Small intestine (tissue), 7 donors: ENCODE measurements at regions not wholly inside any gene's neighbourhood (a gene's known extent, or its start where the extent isn't known, plus 50 kb on each side); places are given as distances from the start of the nearest gene placed in this dataset.

Experiments used
- DNase-seq, 2 donors: peaks; one replicate each; pipeline versions ENCODE4 v3.0.0 to v3.0.0-alpha.2; 2013
- FAIRE-seq: peaks from 2 replicates; lab custom pipeline; 2012; peaks lifted over from hg19 to GRCh38; lab: Jason Lieb, UNC
- H3K27ac ChIP-seq, 3 donors: one replicate each; pipeline ENCODE4 v1.5.1; 2013; ENCODE audit warnings: low read length in 2 of 3, mild to moderate bottlenecking in 2 of 3, control low read depth in 1 of 3, inconsistent platforms in 1 of 3, low read depth in 1 of 3, moderate library complexity in 1 of 3
- H3K27me3 ChIP-seq, 3 donors: one replicate each; pipeline ENCODE4 v1.6.1; 2013; ENCODE audit warnings: low read length in 3 of 3, inconsistent platforms in 1 of 3; ENCODE audit not compliant: control insufficient read depth in 3 of 3, insufficient read depth in 3 of 3
- H3K36me3 ChIP-seq, 3 donors: one replicate each; pipeline ENCODE4 v1.6.1; 2013; ENCODE audit warnings: low read length in 3 of 3, inconsistent platforms in 1 of 3, low read depth in 1 of 3, mild to moderate bottlenecking in 1 of 3, moderate library complexity in 1 of 3; ENCODE audit not compliant: control insufficient read depth in 3 of 3, insufficient read depth in 2 of 3
- H3K4me1 ChIP-seq, 3 donors: one replicate each; pipeline ENCODE4 v1.6.1; 2013; ENCODE audit warnings: low read length in 2 of 3, inconsistent platforms in 1 of 3, low read depth in 1 of 3, mild to moderate bottlenecking in 1 of 3, moderate library complexity in 1 of 3; ENCODE audit not compliant: control insufficient read depth in 3 of 3, insufficient read depth in 2 of 3
- H3K4me3 ChIP-seq, 3 donors: one replicate each; pipeline ENCODE4 v1.5.1; 2013; ENCODE audit warnings: low read length in 3 of 3, control low read depth in 1 of 3, inconsistent platforms in 1 of 3, low read depth in 1 of 3, mild to moderate bottlenecking in 1 of 3, moderate library complexity in 1 of 3
- H3K9me3 ChIP-seq, 2 donors: one replicate each; pipeline ENCODE4 v1.6.1; 2013; ENCODE audit warnings: low read depth in 1 of 2, low read length in 1 of 2; ENCODE audit not compliant: control insufficient read depth in 2 of 2, insufficient read depth in 1 of 2
- WGBS, 3 donors: extraction: QIAGEN DNeasy Blood & Tissue Kit; methylation state at CpG; one replicate each; pipeline ENCODE4 v1.1.7; 2013; 5-methylcytosine and 5-hydroxymethylcytosine counted together
- donor health status: healthy with polysubstance abuse.
- donor health status: control.
- donor health status: control.
- donor health status: Bipolar disorder and iron deficiency.
- donor health status: healthy.

DNA sequence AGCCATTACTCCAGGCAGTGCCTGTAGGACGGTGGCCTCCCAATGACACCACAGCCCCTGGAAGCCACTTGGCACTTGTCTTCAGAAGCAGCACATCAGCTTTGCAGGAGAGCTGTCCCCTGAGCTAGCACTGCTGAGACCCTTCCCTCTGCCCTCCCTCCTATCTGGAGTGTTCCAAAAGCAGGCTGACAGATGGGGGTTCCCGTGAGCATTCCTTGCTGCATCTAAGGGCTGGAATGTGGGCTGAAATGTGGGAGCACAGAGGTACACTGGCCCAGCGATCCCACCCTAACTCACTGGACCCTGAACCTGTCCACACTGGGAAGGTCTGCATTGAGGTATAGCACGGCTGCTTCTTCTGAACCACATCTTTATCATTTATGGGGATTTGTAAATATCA is 230.1 kb downstream of the ANAPC1 start:
- no peak for FAIRE-seq
- 81 to 85% (median 84%) methylated on average over 4 of the region's 4 CpGs for WGBS, 3 donors
- H3K27me3 ChIP-seq = no peaks in the 10 kb centered on the region

GRCh38 chr2:111654829-111655228 is 229.2 kb downstream of the ANAPC1 start:
- no peak for FAIRE-seq
- 91 to 94% (median 93%) methylated on average over 5 of the region's 5 CpGs for WGBS, 3 donors
- peaks cover 0 to 21% (median 0%) of the 10 kb centered on the region in 3 donors for H3K4me1 ChIP-seq
- no peak overlapping the region for H3K27ac ChIP-seq
- no peaks in the 10 kb centered on the region for H3K27me3 ChIP-seq
- no peaks in the 10 kb centered on the region for H3K9me3 ChIP-seq
- DNase-seq = no peak
- H3K4me3 ChIP-seq = no peak overlapping the region
- no peaks in the 10 kb centered on the region for H3K36me3 ChIP-seq

More for the DNA sequence above, 230.1 kb downstream of the ANAPC1 start:
- H3K36me3 ChIP-seq = no peaks in the 10 kb centered on the region
- DNase-seq = no peak
- no peak overlapping the region for H3K27ac ChIP-seq
- peaks cover 0 to 13% (median 0%) of the 10 kb centered on the region in 3 donors for H3K4me1 ChIP-seq
- no peak overlapping the region for H3K4me3 ChIP-seq
- no peaks in the 10 kb centered on the region for H3K9me3 ChIP-seq

- Histone ChIP-seq H3K27me3 (no peaks in the 10 kb centered on the region), H3K36me3 (no peaks in the 10 kb centered on the region), H3K4me1 (peaks cover 0 to 24% (median 0%) of the 10 kb centered on the region in 3 donors), H3K4me3 (no peak overlapping the region), H3K27ac (no peak overlapping the region), H3K9me3 (no peaks in the 10 kb centered on the region)
- 84 to 91% (median 88%) methylated on average over 9 of the region's 9 CpGs for WGBS, 3 donors
- no peak for DNase-seq
- FAIRE-seq = no peak
Observed at GRCh38 chr2:111656436-111656835, 227.6 kb downstream of the ANAPC1 start.

- Histone ChIP-seq H3K27me3 (no peaks in the 10 kb centered on the region), H3K36me3 (no peaks in the 10 kb centered on the region), H3K4me3 (no peak overlapping the region), H3K27ac (peak overlapping the region in 1 of 3 donors; percentile 47), H3K9me3 (no peaks in the 10 kb centered on the region), H3K4me1 (peaks cover 0 to 24% (median 0%) of the 10 kb centered on the region in 3 donors)
- WGBS, 3 donors = 28 to 68% (median 57%) methylated on average over 11 of the region's 11 CpGs
- DNase-seq (peak; percentile 19 to 82), FAIRE-seq (no peak)
Observed at GRCh38 chr2:111656894-111657293, 227.1 kb downstream of the ANAPC1 start.

DNA sequence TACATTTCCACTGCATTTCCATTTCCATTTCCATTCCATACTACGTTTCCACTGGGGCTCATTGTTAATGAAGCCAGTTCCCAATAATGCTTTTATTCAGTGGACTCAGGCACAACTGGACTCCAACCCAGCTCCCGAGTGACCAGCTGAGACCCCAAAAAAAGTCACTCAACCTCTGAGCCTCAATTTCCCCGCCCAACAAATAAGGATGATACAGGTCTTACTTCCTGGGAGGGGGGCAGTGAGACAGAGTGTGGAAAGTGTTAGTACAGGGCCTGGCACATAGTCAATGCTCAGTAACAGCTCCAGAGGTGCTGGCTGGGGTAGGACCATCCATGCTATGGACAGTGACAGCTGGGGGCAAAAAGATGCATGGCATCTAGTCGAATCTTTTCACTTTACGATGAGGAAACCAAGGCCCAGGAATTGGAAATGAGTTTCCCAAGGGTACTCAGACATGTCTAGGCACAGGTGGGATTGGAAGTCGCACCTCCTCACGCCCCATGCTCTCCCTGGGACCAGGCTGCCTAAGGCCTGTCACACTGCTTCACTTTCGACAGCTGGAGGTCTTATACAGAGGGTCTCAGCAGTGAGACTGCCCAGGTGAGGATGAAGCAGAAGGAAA is 226.5 kb downstream of the ANAPC1 start:
- WGBS, 3 donors = 89 to 96% (median 92%) methylated on average over 8 of the region's 8 CpGs
- DNase-seq = no peak
- peaks cover 0 to 24% (median 0%) of the 10 kb centered on the region in 3 donors for H3K4me1 ChIP-seq

DNA sequence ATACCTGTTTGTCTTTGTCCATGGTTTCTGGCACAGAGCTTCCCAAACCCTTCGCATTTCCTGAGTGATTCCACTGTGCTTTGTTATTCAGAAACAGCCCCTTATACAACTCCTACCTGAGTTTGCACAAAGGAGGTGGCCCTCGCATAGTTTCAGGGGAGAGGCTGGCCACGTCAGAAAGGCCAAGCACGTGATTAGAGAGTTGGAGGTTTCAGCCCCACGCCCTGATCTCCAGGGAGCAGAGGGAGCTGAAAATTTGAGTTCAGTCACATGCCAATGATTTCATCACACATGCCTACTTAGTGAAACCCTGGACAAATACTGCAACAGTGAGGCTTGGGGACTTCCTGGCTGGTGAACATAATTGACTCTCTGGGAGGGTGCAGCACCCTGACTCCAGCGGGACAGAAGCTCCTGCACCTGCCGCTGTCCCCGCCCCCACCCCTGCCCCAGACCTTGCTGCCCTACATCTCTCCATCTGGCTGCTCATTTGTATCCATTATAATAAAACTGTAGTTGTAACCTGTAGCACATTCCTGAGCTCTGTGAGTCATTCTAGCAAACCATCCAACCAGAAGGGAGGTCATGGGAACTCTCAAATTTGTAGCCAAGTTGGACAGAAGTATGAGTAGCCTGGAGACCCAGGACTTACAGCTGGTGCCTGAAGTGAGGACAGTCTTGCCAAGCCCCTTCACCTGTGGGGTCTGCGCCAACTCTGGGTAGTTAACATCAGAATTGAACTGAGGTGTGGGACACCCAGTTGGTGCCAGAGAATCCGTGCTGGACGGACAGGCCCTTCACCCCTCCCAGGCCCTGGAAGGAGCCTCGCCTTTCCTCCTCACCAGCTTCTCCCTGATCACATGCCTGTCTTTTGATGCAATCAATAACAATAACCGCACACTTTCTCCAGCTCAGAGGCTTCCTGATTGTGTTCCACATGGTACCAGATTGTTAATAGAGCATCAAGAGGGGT is 224.3 kb downstream of the ANAPC1 start:
- no peak for FAIRE-seq

More for the DNA sequence above, 226.5 kb downstream of the ANAPC1 start:
- H3K27me3 ChIP-seq = no peaks in the 10 kb centered on the region
- no peak for FAIRE-seq
- H3K27ac ChIP-seq = peak overlapping the region in 1 of 3 donors; percentile 47
- no peaks in the 10 kb centered on the region for H3K9me3 ChIP-seq
- H3K4me3 ChIP-seq = no peak overlapping the region
- H3K36me3 ChIP-seq = no peaks in the 10 kb centered on the region

GRCh38 chr2:111660811-111661210 is 223.2 kb downstream of the ANAPC1 start:
- Histone ChIP-seq H3K9me3 (no peaks in the 10 kb centered on the region), H3K27me3 (peaks cover 0 to 2% (median 0%) of the 10 kb centered on the region in 3 donors), H3K36me3 (no peaks in the 10 kb centered on the region), H3K27ac (no peak overlapping the region), H3K4me3 (no peak overlapping the region), H3K4me1 (peaks cover 0 to 30% (median 2%) of the 10 kb centered on the region in 3 donors)
- 93 to 97% (median 95%) methylated on average over 5 of the region's 5 CpGs for WGBS, 3 donors
- DNase-seq (no peak), FAIRE-seq (no peak)

More for the DNA sequence above, 224.3 kb downstream of the ANAPC1 start:
- Histone ChIP-seq H3K27ac (peak overlapping the region in 1 of 3 donors; percentile 66), H3K4me1 (peaks cover 0 to 30% (median 2%) of the 10 kb centered on the region in 3 donors), H3K9me3 (no peaks in the 10 kb centered on the region), H3K27me3 (peaks cover 0 to 2% (median 0%) of the 10 kb centered on the region in 3 donors), H3K4me3 (no peak overlapping the region), H3K36me3 (no peaks in the 10 kb centered on the region)
- 39 to 62% (median 49%) methylated on average over 13 of the region's 13 CpGs for WGBS, 3 donors
- peak; percentile 38 to 96 for DNase-seq

DNA sequence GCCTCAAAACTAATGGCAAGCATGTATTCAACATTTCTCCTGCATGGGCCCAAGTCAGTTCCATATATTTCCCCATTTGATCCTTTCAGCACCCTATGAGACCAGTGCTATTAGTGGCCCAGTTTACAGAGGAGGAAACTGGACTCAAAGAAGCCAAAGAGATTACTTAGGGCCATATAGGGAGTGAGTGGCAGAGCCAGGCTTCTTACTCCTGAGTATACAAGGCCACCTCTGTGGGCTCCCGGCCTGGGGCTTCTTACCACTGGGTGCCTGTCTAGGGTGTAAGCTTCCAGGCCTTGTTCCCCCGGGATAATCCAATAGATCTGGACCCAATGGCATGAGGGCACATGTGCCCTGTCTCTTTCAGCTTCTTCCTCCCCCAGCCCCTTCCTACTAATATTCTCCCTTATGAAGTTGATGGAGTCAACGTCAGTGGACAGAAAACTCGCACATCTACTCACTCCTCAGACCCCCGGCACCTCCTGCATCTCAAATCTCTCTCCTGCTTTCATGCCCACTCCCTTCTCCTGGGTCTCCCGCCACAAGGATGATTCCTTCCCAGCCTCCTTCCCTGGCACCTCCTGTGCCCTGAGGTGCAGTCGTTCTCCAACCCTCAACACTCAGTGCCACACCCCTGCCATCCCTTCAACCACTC is 222.6 kb downstream of the ANAPC1 start:
- H3K36me3 ChIP-seq = no peaks in the 10 kb centered on the region
- DNase-seq (no peak), FAIRE-seq (no peak)
- H3K9me3 ChIP-seq = no peaks in the 10 kb centered on the region
- peaks cover 0 to 2% (median 0%) of the 10 kb centered on the region in 3 donors for H3K27me3 ChIP-seq
- H3K4me3 ChIP-seq = no peak overlapping the region
- H3K4me1 ChIP-seq = peaks cover 0 to 27% (median 2%) of the 10 kb centered on the region in 3 donors
- WGBS, 3 donors = 91 to 96% (median 91%) methylated on average over 7 of the region's 7 CpGs
- H3K27ac ChIP-seq = no peak overlapping the region
